ENCODE measurements at regions not wholly inside any gene's neighbourhood (a gene's known extent, or its start where the extent isn't known, plus 50 kb on each side); places are given as distances from the start of the nearest gene placed in this dataset.

DNA sequence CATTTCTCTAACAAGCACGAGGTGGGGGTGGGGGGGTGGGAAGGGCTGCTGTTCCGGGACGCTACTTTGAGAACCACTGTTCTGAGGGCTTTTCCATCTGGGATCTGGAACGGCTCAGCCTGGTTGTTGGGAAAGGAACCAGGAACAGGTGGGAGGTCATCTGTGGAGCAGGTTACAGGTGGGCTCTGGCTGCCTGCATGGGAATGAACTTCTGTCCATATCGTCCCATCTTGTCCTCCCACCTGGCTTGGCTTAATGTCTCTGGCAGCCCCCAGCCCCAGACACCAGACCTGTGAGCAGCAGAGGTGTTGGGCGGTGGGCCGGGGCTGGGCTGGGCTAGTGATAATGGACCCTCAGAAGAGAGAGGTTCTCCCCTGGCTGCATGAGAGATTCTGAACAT lies 69.4 kb upstream of the TARDBP start:
- TF ChIP-seq, protein P1, sequence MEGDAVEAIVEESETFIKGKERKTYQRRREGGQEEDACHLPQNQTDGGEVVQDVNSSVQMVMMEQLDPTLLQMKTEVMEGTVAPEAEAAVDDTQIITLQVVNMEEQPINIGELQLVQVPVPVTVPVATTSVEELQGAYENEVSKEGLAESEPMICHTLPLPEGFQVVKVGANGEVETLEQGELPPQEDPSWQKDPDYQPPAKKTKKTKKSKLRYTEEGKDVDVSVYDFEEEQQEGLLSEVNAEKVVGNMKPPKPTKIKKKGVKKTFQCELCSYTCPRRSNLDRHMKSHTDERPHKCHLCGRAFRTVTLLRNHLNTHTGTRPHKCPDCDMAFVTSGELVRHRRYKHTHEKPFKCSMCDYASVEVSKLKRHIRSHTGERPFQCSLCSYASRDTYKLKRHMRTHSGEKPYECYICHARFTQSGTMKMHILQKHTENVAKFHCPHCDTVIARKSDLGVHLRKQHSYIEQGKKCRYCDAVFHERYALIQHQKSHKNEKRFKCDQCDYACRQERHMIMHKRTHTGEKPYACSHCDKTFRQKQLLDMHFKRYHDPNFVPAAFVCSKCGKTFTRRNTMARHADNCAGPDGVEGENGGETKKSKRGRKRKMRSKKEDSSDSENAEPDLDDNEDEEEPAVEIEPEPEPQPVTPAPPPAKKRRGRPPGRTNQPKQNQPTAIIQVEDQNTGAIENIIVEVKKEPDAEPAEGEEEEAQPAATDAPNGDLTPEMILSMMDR (IDR thresholded peaks at IDR 0.05; ENCODE audit: low read depth, low read length): no peak
- no peak for TF ChIP-seq POLR2A (IDR thresholded peaks at IDR 0.05; ENCODE audit: extremely low read depth, insufficient read length)
- TF ChIP-seq, protein P2, sequence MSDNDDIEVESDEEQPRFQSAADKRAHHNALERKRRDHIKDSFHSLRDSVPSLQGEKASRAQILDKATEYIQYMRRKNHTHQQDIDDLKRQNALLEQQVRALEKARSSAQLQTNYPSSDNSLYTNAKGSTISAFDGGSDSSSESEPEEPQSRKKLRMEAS (IDR thresholded peaks at IDR 0.05; ENCODE audit: low read depth, low read length): no peak
- no peak for TF ChIP-seq MYC (IDR thresholded peaks at IDR 0.05; ENCODE audit: low read depth, low read length)

All from NB4 (cell line).